Activated CD8-positive, alpha-beta T cell treated with anti-CD3 and anti-CD28 coated beads, Interleukin-2, amount 10 ng/mL, durations not matched to agents 7 days and 5 days (primary cell): ENCODE measurements at regions not wholly inside any gene's neighbourhood (a gene's known extent, or its start where the extent isn't known, plus 50 kb on each side); places are given as distances from the start of the nearest gene placed in this dataset.

ENCODE experiments used
- ATAC-seq: fragments of 150-1000 bp; cut with Tn5 transposase; one replicate; pipeline ENCODE4 v1.10.0; 2021; ENCODE audit warnings: moderate library complexity
- CTCF ChIA-PET: fragments of 350-600 bp; sonication (Branson Sonifier 250); formaldehyde crosslinking; loops from one replicate; lab custom pipeline; 2021; ENCODE audit warnings: antibody characterized with exemption; lab: Charles Lee
- POLR2A ChIA-PET: fragments of 350-600 bp; sonication (Branson Sonifier 250); formaldehyde crosslinking; loops from one replicate; lab custom pipeline; 2021; ENCODE audit warnings: antibody characterized with exemption; lab: Charles Lee
- DNase-seq: peaks from one replicate; pipeline ENCODE4 v3.0.0-alpha.2; 2020
- H3K27ac Mint-ChIP-seq: one replicate; pipeline ENCODE4 v1.8.0; 2021; ENCODE audit warnings: mild to moderate bottlenecking, mixed read lengths
- H3K27me3 Mint-ChIP-seq: one replicate; pipeline ENCODE4 v1.8.0; 2021; ENCODE audit warnings: low read depth, mixed read lengths
- H3K36me3 Mint-ChIP-seq: one replicate; pipeline ENCODE4 v1.8.0; 2021; ENCODE audit warnings: low read depth, mixed read lengths
- H3K4me1 Mint-ChIP-seq: one replicate; pipeline ENCODE4 v1.8.0; 2021; ENCODE audit warnings: low read depth, mixed read lengths
- H3K4me3 Mint-ChIP-seq: one replicate; pipeline ENCODE4 v1.8.0; 2021; ENCODE audit warnings: mild to moderate bottlenecking, mixed read lengths
- H3K9me3 Mint-ChIP-seq: one replicate; pipeline ENCODE4 v1.8.0; 2022; ENCODE audit warnings: mixed read lengths; ENCODE audit not compliant: insufficient read depth

DNA sequence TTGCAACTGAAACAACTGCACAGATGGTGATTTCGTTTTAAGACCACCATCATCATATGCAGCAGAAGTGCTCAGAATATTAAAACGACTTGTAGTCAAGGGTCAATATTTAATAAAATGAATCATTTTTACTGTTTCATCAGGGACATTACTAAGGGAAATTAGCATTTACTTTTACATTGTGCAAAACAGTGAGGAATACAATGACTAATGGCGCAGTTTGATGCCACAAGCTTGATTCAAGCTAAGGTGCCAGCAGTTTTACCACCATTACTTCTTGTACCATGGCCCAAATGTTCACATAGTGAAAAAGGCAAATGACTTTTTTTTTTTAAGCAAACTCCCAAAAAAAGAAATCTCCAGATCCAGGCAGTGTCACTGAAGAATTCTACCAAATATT lies 277.4 kb upstream of the CHRNA7 start:
- no peaks in the 10 kb centered on the region for H3K36me3 Mint-ChIP-seq
- CTCF ChIA-PET = no interaction called here
- H3K27me3 Mint-ChIP-seq = peaks cover 7% of the 10 kb centered on the region
- DNase-seq (no peak), ATAC-seq (no peak)
- no peak overlapping the region for H3K4me3 Mint-ChIP-seq
- H3K27ac Mint-ChIP-seq = no peak overlapping the region
- POLR2A ChIA-PET = interaction anchor here (0.6 kb wide), 1 partner anchor 1813 kb away, joined by 3 read pairs; no protein-coding TSS in a partner anchor
- no peaks in the 10 kb centered on the region for H3K9me3 Mint-ChIP-seq
- no peaks in the 10 kb centered on the region for H3K4me1 Mint-ChIP-seq

- POLR2A ChIA-PET = no interaction called here
- Mint-ChIP-seq H3K4me1 (no peaks in the 10 kb centered on the region), H3K27me3 (peaks cover 18% of the 10 kb centered on the region), H3K9me3 (no peaks in the 10 kb centered on the region), H3K27ac (no peak overlapping the region), H3K4me3 (no peak overlapping the region), H3K36me3 (no peaks in the 10 kb centered on the region)
- ATAC-seq (no peak), DNase-seq (no peak)
- CTCF ChIA-PET = no interaction called here
Observed at GRCh38 chr15:31758126-31758525, 272.2 kb upstream of the CHRNA7 start.

GRCh38 chr15:31768055-31768454 lies 262.3 kb upstream of the CHRNA7 start:
- Mint-ChIP-seq H3K9me3 (no peaks in the 10 kb centered on the region), H3K4me3 (no peak overlapping the region), H3K36me3 (no peaks in the 10 kb centered on the region), H3K27ac (no peak overlapping the region), H3K4me1 (no peaks in the 10 kb centered on the region), H3K27me3 (peaks cover 7% of the 10 kb centered on the region)
- ATAC-seq (no peak), DNase-seq (no peak)
- ChIA-PET CTCF (no interaction called here), POLR2A (no interaction called here)

- ATAC-seq (no peak), DNase-seq (no peak)
- Mint-ChIP-seq H3K4me3 (no peak overlapping the region), H3K9me3 (no peaks in the 10 kb centered on the region), H3K27me3 (peaks cover 3% of the 10 kb centered on the region), H3K36me3 (no peaks in the 10 kb centered on the region), H3K4me1 (no peaks in the 10 kb centered on the region), H3K27ac (no peak overlapping the region)
- CTCF ChIA-PET = no interaction called here
- POLR2A ChIA-PET = no interaction called here
Observed at GRCh38 chr15:31774045-31774444, 256.3 kb upstream of the CHRNA7 start.

DNA sequence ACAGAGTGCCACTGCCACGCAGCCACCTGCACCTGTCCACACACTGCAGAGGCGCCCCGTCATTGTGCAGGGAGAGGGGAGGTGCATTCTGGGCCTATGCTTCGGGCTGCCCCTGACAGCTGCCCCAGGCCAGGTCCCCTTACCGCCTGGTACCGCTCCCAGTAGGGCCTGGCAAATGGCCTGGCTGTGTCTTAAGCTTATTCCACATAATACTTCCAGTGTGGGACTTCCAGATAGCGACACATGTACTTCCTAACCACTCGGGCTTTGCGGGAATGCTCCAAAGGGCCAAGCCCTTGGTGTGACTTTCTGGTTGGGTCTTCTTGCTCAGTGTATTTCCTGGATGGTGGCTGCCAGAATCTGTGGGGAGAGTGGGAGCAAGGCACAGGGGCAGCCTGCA lies 254.3 kb upstream of the CHRNA7 start:
- POLR2A ChIA-PET = no interaction called here

GRCh38 chr15:31781261-31781660 lies 249.1 kb upstream of the CHRNA7 start:
- H3K27ac Mint-ChIP-seq = no peak overlapping the region

More for the DNA sequence above, 254.3 kb upstream of the CHRNA7 start:
- no peaks in the 10 kb centered on the region for H3K36me3 Mint-ChIP-seq
- DNase-seq (no peak), ATAC-seq (no peak)
- H3K27ac Mint-ChIP-seq = no peak overlapping the region
- no peaks in the 10 kb centered on the region for H3K4me1 Mint-ChIP-seq
- no peak overlapping the region for H3K4me3 Mint-ChIP-seq
- no peaks in the 10 kb centered on the region for H3K27me3 Mint-ChIP-seq
- CTCF ChIA-PET = no interaction called here
- no peaks in the 10 kb centered on the region for H3K9me3 Mint-ChIP-seq

DNA sequence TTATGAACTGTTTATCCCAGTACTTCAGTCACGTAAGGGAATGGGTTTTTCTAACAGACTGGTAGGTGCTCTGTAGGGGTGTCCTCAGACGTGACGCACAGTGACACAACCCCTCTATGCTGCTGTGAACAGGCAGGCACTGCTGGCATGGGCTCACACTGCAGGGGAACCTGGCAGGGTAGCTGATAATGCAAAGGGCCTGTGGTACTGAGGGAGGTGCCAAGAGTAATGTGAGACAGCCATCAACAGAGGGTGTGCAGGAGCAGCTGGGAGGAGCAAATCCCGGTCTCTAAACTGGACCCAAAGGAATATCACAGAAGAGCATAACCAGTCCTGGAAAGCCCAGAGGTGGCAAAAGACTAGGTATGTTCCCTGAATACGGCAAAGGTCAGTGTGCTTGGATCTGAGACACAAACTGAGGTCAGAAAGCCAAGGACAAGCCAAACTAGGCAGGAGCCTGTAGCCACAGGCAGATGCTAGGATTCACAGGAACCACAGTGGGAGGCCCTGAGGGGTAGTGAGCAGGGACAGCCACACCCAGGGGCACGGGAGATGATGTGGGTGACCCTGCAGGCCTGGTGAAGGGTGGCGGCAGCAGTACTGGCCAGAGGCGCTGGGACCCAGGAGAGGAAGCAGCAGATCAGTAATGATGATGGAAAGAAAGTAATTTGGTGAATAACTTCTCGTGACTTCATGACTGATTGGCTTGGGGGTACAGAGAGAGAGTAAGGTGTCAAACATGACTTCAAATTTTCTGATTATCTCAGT lies 248.1 kb upstream of the CHRNA7 start:
- Mint-ChIP-seq H3K27me3 (no peaks in the 10 kb centered on the region), H3K36me3 (no peaks in the 10 kb centered on the region), H3K9me3 (no peaks in the 10 kb centered on the region), H3K4me1 (no peaks in the 10 kb centered on the region), H3K27ac (no peak overlapping the region), H3K4me3 (no peak overlapping the region)
- DNase-seq (no peak), ATAC-seq (no peak)
- POLR2A ChIA-PET = no interaction called here
- CTCF ChIA-PET = no interaction called here

More at GRCh38 chr15:31781261-31781660, 249.1 kb upstream of the CHRNA7 start:
- CTCF ChIA-PET = no interaction called here
- no peaks in the 10 kb centered on the region for H3K9me3 Mint-ChIP-seq
- no peaks in the 10 kb centered on the region for H3K27me3 Mint-ChIP-seq
- no peaks in the 10 kb centered on the region for H3K36me3 Mint-ChIP-seq
- no peak overlapping the region for H3K4me3 Mint-ChIP-seq
- no peaks in the 10 kb centered on the region for H3K4me1 Mint-ChIP-seq
- DNase-seq (no peak), ATAC-seq (no peak)
- POLR2A ChIA-PET = no interaction called here

GRCh38 chr15:31782951-31783350 lies 247.4 kb upstream of the CHRNA7 start:
- Mint-ChIP-seq H3K27me3 (no peaks in the 10 kb centered on the region), H3K27ac (no peak overlapping the region), H3K4me3 (no peak overlapping the region), H3K9me3 (no peaks in the 10 kb centered on the region), H3K36me3 (no peaks in the 10 kb centered on the region), H3K4me1 (no peaks in the 10 kb centered on the region)
- DNase-seq (no peak), ATAC-seq (no peak)
- ChIA-PET CTCF (no interaction called here), POLR2A (no interaction called here)

DNA sequence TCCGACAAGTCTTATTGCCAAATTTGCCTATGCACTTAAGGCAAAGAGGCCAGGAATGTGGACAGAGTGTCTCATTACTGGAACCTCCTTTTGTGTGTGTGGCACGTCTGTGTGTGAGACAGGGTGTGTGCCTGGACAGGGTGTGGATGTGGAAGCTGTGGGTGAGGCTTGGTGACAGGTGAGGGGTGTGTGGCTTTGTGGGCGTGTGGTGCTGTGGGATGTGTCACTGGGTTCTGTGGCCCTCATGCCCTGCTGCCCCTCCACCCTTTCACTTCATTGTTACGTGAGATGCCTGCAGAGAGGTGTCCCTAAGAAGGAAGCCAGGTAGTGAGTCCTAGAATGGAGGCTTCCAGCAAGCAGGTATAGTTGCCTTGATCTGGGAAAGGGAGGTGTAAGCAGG lies 244.0 kb upstream of the CHRNA7 start:
- ChIA-PET CTCF (no interaction called here), POLR2A (no interaction called here)
- ATAC-seq = no peak
- no peaks in the 10 kb centered on the region for H3K4me1 Mint-ChIP-seq
- no peak for DNase-seq
- no peaks in the 10 kb centered on the region for H3K36me3 Mint-ChIP-seq
- H3K9me3 Mint-ChIP-seq = no peaks in the 10 kb centered on the region
- H3K27me3 Mint-ChIP-seq = no peaks in the 10 kb centered on the region
- H3K4me3 Mint-ChIP-seq = no peak overlapping the region
- H3K27ac Mint-ChIP-seq = no peak overlapping the region

GRCh38 chr15:31788104-31788503 lies 242.2 kb upstream of the CHRNA7 start:
- Mint-ChIP-seq H3K9me3 (no peaks in the 10 kb centered on the region), H3K27me3 (no peaks in the 10 kb centered on the region), H3K4me3 (no peak overlapping the region), H3K4me1 (no peaks in the 10 kb centered on the region), H3K36me3 (no peaks in the 10 kb centered on the region), H3K27ac (no peak overlapping the region)
- ATAC-seq (no peak), DNase-seq (no peak)
- ChIA-PET CTCF (no interaction called here), POLR2A (no interaction called here)

DNA sequence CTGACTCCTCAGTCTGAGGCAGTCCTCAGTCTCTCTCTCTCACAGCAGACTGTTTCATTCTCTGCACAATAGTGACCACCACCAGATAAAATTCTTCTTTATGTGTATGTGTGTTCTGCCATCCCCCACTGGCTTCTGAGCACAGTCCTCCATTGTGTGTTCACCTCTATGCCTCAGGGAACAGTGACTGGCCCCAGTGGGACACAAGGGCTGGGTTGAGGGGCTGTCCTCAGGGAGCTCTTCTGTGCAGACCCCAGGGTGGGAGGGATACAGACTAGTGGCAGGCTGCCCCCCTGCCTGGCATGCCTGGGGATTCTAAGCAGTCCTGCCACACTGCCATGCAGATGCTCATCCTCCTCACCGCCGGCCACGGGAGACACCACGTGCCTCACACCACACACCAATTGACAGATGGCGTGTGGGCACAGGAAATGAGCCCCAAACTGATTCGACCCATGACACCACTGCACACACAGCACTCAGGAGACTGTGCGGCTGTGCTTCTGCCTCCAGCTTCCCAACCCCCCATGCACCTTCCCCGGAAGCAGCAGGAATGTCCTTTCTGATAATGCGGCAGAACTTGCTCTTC lies 237.6 kb upstream of the CHRNA7 start:
- Mint-ChIP-seq H3K4me1 (no peaks in the 10 kb centered on the region), H3K9me3 (no peaks in the 10 kb centered on the region), H3K36me3 (no peaks in the 10 kb centered on the region), H3K27ac (no peak overlapping the region), H3K27me3 (no peaks in the 10 kb centered on the region), H3K4me3 (no peak overlapping the region)
- no peak for DNase-seq
- ChIA-PET CTCF (no interaction called here), POLR2A (no interaction called here)
- ATAC-seq = no peak

DNA sequence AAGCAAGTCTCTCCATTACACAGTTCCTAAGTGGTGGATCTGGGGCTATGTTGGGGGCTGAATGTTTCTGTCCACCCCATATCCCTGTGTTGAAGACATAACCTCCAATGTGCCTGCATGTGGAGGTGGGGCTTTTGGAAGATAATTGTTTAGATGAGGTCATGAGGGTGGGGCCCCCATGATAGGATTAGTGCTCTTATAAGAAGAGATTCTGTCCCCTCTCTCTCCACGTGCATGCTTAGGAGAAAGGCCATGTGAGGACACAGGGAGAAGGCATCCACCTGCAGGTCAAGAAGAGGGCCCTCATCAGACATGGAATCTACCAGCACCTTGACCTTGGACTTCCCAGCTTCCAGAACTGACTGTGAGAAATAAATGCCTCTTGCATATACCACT lies 231.0 kb upstream of the CHRNA7 start:
- CTCF ChIA-PET = no interaction called here
- Mint-ChIP-seq H3K4me3 (no peak overlapping the region), H3K9me3 (no peaks in the 10 kb centered on the region), H3K27me3 (no peaks in the 10 kb centered on the region), H3K4me1 (no peaks in the 10 kb centered on the region), H3K27ac (no peak overlapping the region), H3K36me3 (no peaks in the 10 kb centered on the region)
- POLR2A ChIA-PET = no interaction called here
- DNase-seq = no peak
- ATAC-seq = no peak
